Mesenchymal stem cell (in vitro differentiated cells and primary cell): ENCODE measurements at regions not wholly inside any gene's neighbourhood (a gene's known extent, or its start where the extent isn't known, plus 50 kb on each side); places are given as distances from the start of the nearest gene placed in this dataset.
"Not testable (repeated sequence)": the region's sequence is repeated elsewhere in the genome, so short reads cannot be mapped to it uniquely, and the experiment has no call there.

ENCODE experiments used
- DNase-seq: peaks from one replicate; pipeline ENCODE4 v3.0.0-alpha.2; 2013
- H2AFZ ChIP-seq: one replicate; pipeline ENCODE4 v1.6.1; 2013; ENCODE audit warnings: low read depth, mild to moderate bottlenecking, control low read depth, inconsistent platforms, low read length, moderate library complexity
- H2AK5ac ChIP-seq: 2 replicates; pipeline ENCODE4 v1.6.1; 2013; ENCODE audit warnings: low read length, moderate library complexity, mild to moderate bottlenecking, inconsistent platforms; ENCODE audit not compliant: severe bottlenecking
- H2BK120ac ChIP-seq: one replicate; pipeline ENCODE4 v1.6.1; 2013; ENCODE audit warnings: low read depth, mild to moderate bottlenecking, inconsistent platforms, low read length, moderate library complexity
- H2BK12ac ChIP-seq, 2 experiments: one replicate each; pipeline ENCODE4 v1.6.1; 2013; ENCODE audit warnings: inconsistent platforms in 2 of 2, low read length in 2 of 2, mild to moderate bottlenecking in 2 of 2, moderate library complexity in 2 of 2, control low read depth in 1 of 2
- H2BK15ac ChIP-seq: one replicate; pipeline ENCODE4 v1.6.1; 2013; ENCODE audit warnings: mild to moderate bottlenecking, low read depth, inconsistent platforms; ENCODE audit not compliant: poor library complexity, severe bottlenecking
- H2BK5ac ChIP-seq: 2 replicates; pipeline ENCODE4 v1.6.1; 2013; ENCODE audit warnings: low read depth, mild to moderate bottlenecking, low read length, control low read depth, inconsistent platforms; ENCODE audit not compliant: poor library complexity, severe bottlenecking
- H3K14ac ChIP-seq, 2 experiments: one replicate each; pipeline ENCODE4 v1.6.1; 2013; ENCODE audit warnings: inconsistent platforms in 2 of 2, low read length in 2 of 2, control low read depth in 1 of 2, mild to moderate bottlenecking in 1 of 2, moderate library complexity in 1 of 2
- H3K18ac ChIP-seq, 2 experiments: one replicate each; pipeline ENCODE4 v1.6.1; 2013; ENCODE audit warnings: inconsistent platforms in 2 of 2, low read length in 2 of 2, control low read depth in 1 of 2, low read depth in 1 of 2, mild to moderate bottlenecking in 1 of 2
- H3K23ac ChIP-seq, 2 experiments: one replicate each; pipeline ENCODE4 v1.6.1; 2013; ENCODE audit warnings: inconsistent platforms in 2 of 2, low read length in 2 of 2, mild to moderate bottlenecking in 2 of 2, moderate library complexity in 2 of 2, control low read depth in 1 of 2
- H3K27ac ChIP-seq: 2 replicates; pipeline ENCODE4 v1.5.1; 2013; ENCODE audit warnings: mild to moderate bottlenecking, moderate library complexity, low read length, control low read depth, inconsistent platforms; ENCODE audit not compliant: poor library complexity, severe bottlenecking
- H3K27me3 ChIP-seq, 2 experiments: 2 replicates each; pipeline versions ENCODE4 v1.6.1 to v1.7.0; 2013; ENCODE audit warnings: low read length in 2 of 2, mild to moderate bottlenecking in 2 of 2, moderate library complexity in 2 of 2, control low read depth in 1 of 2, inconsistent platforms in 1 of 2; ENCODE audit not compliant: control insufficient read depth in 1 of 2, insufficient read depth in 1 of 2
- H3K36me3 ChIP-seq, 2 experiments: 2 replicates each; pipeline versions ENCODE4 v1.6.1 to v1.7.0; 2013; ENCODE audit warnings: low read length in 2 of 2, control low read depth in 1 of 2, inconsistent platforms in 1 of 2, low read depth in 1 of 2, mild to moderate bottlenecking in 1 of 2; ENCODE audit not compliant: insufficient read depth in 2 of 2, control insufficient read depth in 1 of 2
- H3K4ac ChIP-seq, 2 experiments: one replicate each; pipeline ENCODE4 v1.6.1; 2013; ENCODE audit warnings: inconsistent platforms in 2 of 2, low read length in 2 of 2, mild to moderate bottlenecking in 2 of 2, moderate library complexity in 2 of 2, control low read depth in 1 of 2, low read depth in 1 of 2
- H3K4me1 ChIP-seq: 2 replicates; pipeline ENCODE4 v1.6.1; 2013; ENCODE audit warnings: low read depth, low read length, control low read depth; ENCODE audit not compliant: control insufficient read depth, insufficient read depth
- H3K4me2 ChIP-seq: 2 replicates; pipeline ENCODE4 v1.6.1; 2013; ENCODE audit warnings: low read length, mild to moderate bottlenecking, inconsistent platforms; ENCODE audit not compliant: poor library complexity, severe bottlenecking
- H3K4me3 ChIP-seq, 2 experiments: 2 replicates each; pipeline versions ENCODE4 v1.5.1 to v1.7.0; 2013; ENCODE audit warnings: low read length in 2 of 2, mild to moderate bottlenecking in 2 of 2, control low read depth in 1 of 2, low read depth in 1 of 2; ENCODE audit not compliant: insufficient read depth in 1 of 2
- H3K79me1 ChIP-seq: replicated peaks from 2 replicates; pipeline ENCODE4 v1.6.1; 2013; ENCODE audit warnings: mild to moderate bottlenecking, control low read depth, low read length, inconsistent platforms; ENCODE audit not compliant: poor library complexity, severe bottlenecking
- H3K9ac ChIP-seq: 2 replicates; pipeline ENCODE4 v1.7.0; 2013; ENCODE audit warnings: mild to moderate bottlenecking, low read length, moderate library complexity
- H3K9me3 ChIP-seq: 2 replicates; pipeline ENCODE4 v1.7.0; 2013; ENCODE audit warnings: mild to moderate bottlenecking, low read length; ENCODE audit not compliant: control insufficient read depth
- H4K8ac ChIP-seq: one replicate; pipeline ENCODE4 v1.6.1; 2013; ENCODE audit warnings: inconsistent platforms, mild to moderate bottlenecking, low read length, moderate library complexity
- H4K91ac ChIP-seq: one replicate; pipeline ENCODE4 v1.6.1; 2013; ENCODE audit warnings: mild to moderate bottlenecking, low read length, inconsistent platforms
- WGBS: methylation state at CpG from one replicate; pipeline ENCODE4 v1.1.7; 2013; ENCODE audit warnings: mixed read lengths; 5-methylcytosine and 5-hydroxymethylcytosine counted together

- H3K4me2 ChIP-seq, DNase-seq, H3K4me1 ChIP-seq, H3K18ac ChIP-seq, H3K36me3 ChIP-seq, H3K4me3 ChIP-seq, H3K23ac ChIP-seq, H2BK12ac ChIP-seq, H3K9ac ChIP-seq, H3K27ac ChIP-seq, H4K91ac ChIP-seq, H2AK5ac ChIP-seq, H3K4ac ChIP-seq, H2BK15ac ChIP-seq, H4K8ac ChIP-seq, H3K14ac ChIP-seq, H2BK5ac ChIP-seq, H3K27me3 ChIP-seq, H3K79me1 ChIP-seq, H2AFZ ChIP-seq, H2BK120ac ChIP-seq: not testable (repeated sequence)
- H3K9me3 ChIP-seq, result peaks cover 34% of the 10 kb centered on the region
- WGBS, result 54% methylated on average over 5 of the region's 5 CpGs
These were observed 140.6 kb upstream of the ZNF91 start for GRCh38 chr19:23535901-23536300.

GRCh38 chr19:23533441-23533840, 138.2 kb upstream of the ZNF91 start:
- H3K36me3 ChIP-seq, H3K27me3 ChIP-seq, H3K14ac ChIP-seq, H4K91ac ChIP-seq, H3K4me2 ChIP-seq, H3K4ac ChIP-seq, H3K79me1 ChIP-seq, H3K4me1 ChIP-seq, H3K23ac ChIP-seq, H2BK5ac ChIP-seq, H2BK120ac ChIP-seq, H2AFZ ChIP-seq, H2AK5ac ChIP-seq, H3K18ac ChIP-seq, DNase-seq, H2BK15ac ChIP-seq, H3K9ac ChIP-seq, H2BK12ac ChIP-seq, H3K27ac ChIP-seq, H4K8ac ChIP-seq, H3K4me3 ChIP-seq: not testable (repeated sequence)
- H3K9me3 ChIP-seq, result peaks cover 30% of the 10 kb centered on the region
- WGBS, result 96% methylated on average over 29 of the region's 30 CpGs

GRCh38 chr19:23531976-23532375, 136.7 kb upstream of the ZNF91 start:
- Histone ChIP-seq H3K36me3 (no peaks in the 10 kb centered on the region), H3K4me2 (no peak overlapping the region), H3K9ac (no peak overlapping the region), H2AFZ (no peak overlapping the region), H3K27me3 (no peaks in the 10 kb centered on the region), H4K91ac (no peak overlapping the region), H3K79me1 (no peaks in the 10 kb centered on the region), H3K9me3 (peaks cover 29% of the 10 kb centered on the region), H3K4me3 (no peak overlapping the region), H2BK12ac (no peak overlapping the region), H2BK15ac (no peak overlapping the region), H3K27ac (no peak overlapping the region), H3K23ac (no peak overlapping the region), H2BK5ac (no peak overlapping the region), H2BK120ac (no peak overlapping the region), H3K18ac (no peak overlapping the region), H2AK5ac (no peak overlapping the region), H3K4ac (no peak overlapping the region), H4K8ac (no peak overlapping the region), H3K14ac (no peak overlapping the region), H3K4me1 (no peaks in the 10 kb centered on the region)
- DNase-seq, result no peak
- 93% methylated on average over 1 of the region's 1 CpG for WGBS

- 42% methylated on average over 2 of the region's 2 CpGs for WGBS
- H3K9me3 ChIP-seq, result peaks cover 33% of the 10 kb centered on the region
These were observed 136.0 kb upstream of the ZNF91 start for GRCh38 chr19:23531231-23531790.

More at GRCh38 chr19:23531231-23531790, 136.0 kb upstream of the ZNF91 start:
- no peak overlapping the region for H2BK15ac ChIP-seq
- no peaks in the 10 kb centered on the region for H3K4me1 ChIP-seq
- no peak overlapping the region for H3K4ac ChIP-seq
- H2BK5ac ChIP-seq, result no peak overlapping the region
- H3K9ac ChIP-seq, result no peak overlapping the region
- H3K27me3 ChIP-seq, result no peaks in the 10 kb centered on the region
- no peak overlapping the region for H3K27ac ChIP-seq
- no peak overlapping the region for H3K4me3 ChIP-seq
- no peak overlapping the region for H4K91ac ChIP-seq
- no peak overlapping the region for H3K14ac ChIP-seq
- H3K18ac ChIP-seq, result no peak overlapping the region
- H4K8ac ChIP-seq, result no peak overlapping the region
- H2BK12ac ChIP-seq, result no peak overlapping the region
- H3K23ac ChIP-seq, result no peak overlapping the region
- DNase-seq, result no peak
- H2AFZ ChIP-seq, result no peak overlapping the region
- no peaks in the 10 kb centered on the region for H3K36me3 ChIP-seq
- H2BK120ac ChIP-seq, result no peak overlapping the region
- no peaks in the 10 kb centered on the region for H3K79me1 ChIP-seq
- H2AK5ac ChIP-seq, result no peak overlapping the region
- H3K4me2 ChIP-seq, result no peak overlapping the region
